HEK293 (cell line): ENCODE measurements at regions not wholly inside any gene's neighbourhood (a gene's known extent, or its start where the extent isn't known, plus 50 kb on each side); places are given as distances from the start of the nearest gene placed in this dataset.

Experiments used
- CTCF ChIA-PET: fragments of 350-600 bp; formaldehyde crosslinking; extraction: SDS; loops from one replicate; lab custom pipeline; 2021; ENCODE audit warnings: antibody characterized with exemption; lab: Yijun Ruan, JAX
- POLR2A ChIA-PET: fragments of 300-600 bp; formaldehyde crosslinking; extraction: SDS; loops from one replicate; lab custom pipeline; 2020; ENCODE audit warnings: antibody characterized with exemption, inconsistent platforms; lab: Yijun Ruan, JAX
- H3K27ac ChIP-seq: fragments of 200-500 bp; sonication (Bioruptor generic); 2 replicates; pipeline ENCODE4 v1.5.1; 2014; ENCODE audit warnings: low read depth, low read length, control low read depth, inconsistent platforms; ENCODE audit errors: extremely low read depth
- H3K36me3 ChIP-seq, 2 experiments: fragments of 200-500 bp in 1 of 2; sonication (Bioruptor generic) in 1 of 2; 1 replicate in 1 of 2; 2 replicates in 1 of 2; pipeline ENCODE4 v1.5.1; 2014 to 2017; ENCODE audit warnings: inconsistent platforms in 2 of 2, low read length in 2 of 2; ENCODE audit not compliant: control insufficient read depth in 2 of 2, insufficient read depth in 1 of 2
- H3K4me1 ChIP-seq: fragments of 200-500 bp; sonication (Bioruptor generic); 2 replicates; pipeline ENCODE4 v1.5.1; 2014; ENCODE audit warnings: mild to moderate bottlenecking, low read length, inconsistent platforms; ENCODE audit not compliant: control insufficient read depth, insufficient read depth
- H3K4me3 ChIP-seq: 2 replicates; pipeline ENCODE4 v1.5.1; 2011; ENCODE audit warnings: low read depth, mild to moderate bottlenecking, control low read depth, low read length, moderate library complexity
- H3K9me3 ChIP-seq: fragments of 200-500 bp; sonication (Bioruptor generic); 2 replicates; pipeline ENCODE4 v1.5.1; 2014; ENCODE audit warnings: low read depth, low read length, inconsistent platforms; ENCODE audit not compliant: control insufficient read depth, insufficient read depth
- AEBP2 ChIP-seq: fragments of 450-650 bp; formaldehyde crosslinking; IDR thresholded peaks from 2 replicates; pipeline ENCODE4 v1.5.1; 2016; ENCODE audit warnings: missing biosample characterization, missing genetic modification characterization, borderline replicate concordance
- BCL6B ChIP-seq: fragments of 450-650 bp; formaldehyde crosslinking; IDR thresholded peaks from 2 replicates; pipeline ENCODE4 v1.5.1; 2017; ENCODE audit warnings: missing biosample characterization, missing genetic modification characterization
- GLI4 ChIP-seq: fragments of 450-650 bp; formaldehyde crosslinking; IDR thresholded peaks from 2 replicates; pipeline ENCODE4 v1.5.1; 2016; ENCODE audit warnings: missing biosample characterization, missing genetic modification characterization
- GLIS2 ChIP-seq: fragments of 450-650 bp; formaldehyde crosslinking; IDR thresholded peaks from 2 replicates; pipeline ENCODE4 v1.5.1; 2016; ENCODE audit warnings: missing biosample characterization, missing genetic modification characterization
- MYNN ChIP-seq: fragments of 450-650 bp; formaldehyde crosslinking; IDR thresholded peaks from 2 replicates; pipeline ENCODE4 v1.5.1; 2016; ENCODE audit warnings: missing biosample characterization, missing genetic modification characterization, borderline replicate concordance
- WT1 ChIP-seq: fragments of 450-650 bp; formaldehyde crosslinking; IDR thresholded peaks from 2 replicates; pipeline ENCODE4 v1.5.1; 2016; ENCODE audit warnings: missing biosample characterization, missing genetic modification characterization
- ZNF148 ChIP-seq: fragments of 450-650 bp; formaldehyde crosslinking; IDR thresholded peaks from 2 replicates; pipeline ENCODE4 v1.5.0; 2017; ENCODE audit warnings: missing biosample characterization, missing genetic modification characterization, borderline replicate concordance
- ZNF184 ChIP-seq: fragments of 450-650 bp; IDR thresholded peaks from 2 replicates; pipeline ENCODE4 v1.5.1; 2018; ENCODE audit warnings: missing biosample characterization, mild to moderate bottlenecking, missing genetic modification characterization
- ZNF23 ChIP-seq: fragments of 450-650 bp; formaldehyde crosslinking; IDR thresholded peaks from 2 replicates; pipeline ENCODE4 v1.5.1; 2016; ENCODE audit warnings: missing biosample characterization, missing genetic modification characterization, borderline replicate concordance
- ZNF24 ChIP-seq: fragments of 450-650 bp; formaldehyde crosslinking; IDR thresholded peaks from 2 replicates; pipeline ENCODE4 v1.5.1; 2016; ENCODE audit warnings: missing biosample characterization, missing genetic modification characterization
- ZNF280D ChIP-seq: fragments of 450-650 bp; formaldehyde crosslinking; IDR thresholded peaks from 2 replicates; pipeline ENCODE4 v1.5.1; 2016; ENCODE audit warnings: missing biosample characterization, missing genetic modification characterization
- ZNF302 ChIP-seq: fragments of 450-650 bp; formaldehyde crosslinking; IDR thresholded peaks from 2 replicates; pipeline ENCODE4 v1.5.1; 2016; ENCODE audit warnings: missing biosample characterization, missing genetic modification characterization, low read depth
- ZNF341 ChIP-seq: fragments of 450-650 bp; formaldehyde crosslinking; IDR thresholded peaks from 2 replicates; pipeline ENCODE4; 2016; ENCODE audit warnings: low read depth, missing biosample characterization, missing genetic modification characterization
- ZNF585B ChIP-seq: fragments of 450-650 bp; formaldehyde crosslinking; IDR thresholded peaks from 2 replicates; pipeline ENCODE4 v1.5.1; 2016; ENCODE audit warnings: missing biosample characterization, missing genetic modification characterization
- ZNF76 ChIP-seq: fragments of 450-650 bp; formaldehyde crosslinking; IDR thresholded peaks from 2 replicates; pipeline ENCODE4; 2016; ENCODE audit warnings: low read depth, missing biosample characterization, missing genetic modification characterization, borderline replicate concordance
- ZNF768 ChIP-seq: fragments of 450-650 bp; formaldehyde crosslinking; IDR thresholded peaks from 2 replicates; pipeline ENCODE4 v1.5.1; 2018; ENCODE audit warnings: missing biosample characterization, mild to moderate bottlenecking, missing genetic modification characterization
- ZNF785 ChIP-seq: fragments of 450-650 bp; formaldehyde crosslinking; IDR thresholded peaks from 2 replicates; pipeline ENCODE4 v1.5.1; 2016; ENCODE audit warnings: missing biosample characterization, missing genetic modification characterization
- ZNF837 ChIP-seq: fragments of 450-650 bp; formaldehyde crosslinking; IDR thresholded peaks from 2 replicates; pipeline ENCODE4 v1.5.1; 2016; ENCODE audit warnings: missing biosample characterization, missing genetic modification characterization
- ZXDB ChIP-seq: fragments of 450-650 bp; formaldehyde crosslinking; IDR thresholded peaks from 2 replicates; pipeline ENCODE4 v1.5.1; 2016; ENCODE audit warnings: missing biosample characterization, missing genetic modification characterization
- TF ChIP-seq, protein P1 (sequence below): fragments of 450-650 bp; formaldehyde crosslinking; IDR thresholded peaks from 2 replicates; pipeline ENCODE4 v1.5.1; 2016; ENCODE audit warnings: missing biosample characterization, missing genetic modification characterization, borderline replicate concordance

DNA sequence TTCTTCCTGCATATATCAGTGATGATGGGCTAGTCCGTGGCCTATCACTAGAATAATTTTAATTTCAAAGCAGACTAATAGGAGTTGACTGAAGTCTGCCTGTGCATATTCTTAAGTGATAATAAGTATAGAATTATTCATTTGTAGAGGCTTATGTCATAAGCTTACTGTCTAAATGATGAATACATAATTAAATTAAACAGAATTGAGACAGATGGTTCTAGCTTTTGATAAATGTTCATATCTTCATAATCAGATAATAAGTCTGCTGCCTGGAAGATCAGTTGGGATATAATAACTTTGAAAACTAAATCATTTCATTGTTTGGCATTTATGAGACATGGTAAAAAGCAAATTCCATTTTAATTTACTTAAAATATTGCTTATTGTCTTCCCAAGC, 1175.6 kb downstream of the TECRL start (continued):
- TF ChIP-seq ZNF148 (tag by site-specific recombination) (no peak), ZNF76 (tag by site-specific recombination) (no peak), ZNF23 (tag by site-specific recombination) (no peak), ZNF302 (tag by site-specific recombination) (no peak), ZNF785 (no peak), ZXDB (tag by site-specific recombination) (no peak)
- TF ChIP-seq, protein P1, sequence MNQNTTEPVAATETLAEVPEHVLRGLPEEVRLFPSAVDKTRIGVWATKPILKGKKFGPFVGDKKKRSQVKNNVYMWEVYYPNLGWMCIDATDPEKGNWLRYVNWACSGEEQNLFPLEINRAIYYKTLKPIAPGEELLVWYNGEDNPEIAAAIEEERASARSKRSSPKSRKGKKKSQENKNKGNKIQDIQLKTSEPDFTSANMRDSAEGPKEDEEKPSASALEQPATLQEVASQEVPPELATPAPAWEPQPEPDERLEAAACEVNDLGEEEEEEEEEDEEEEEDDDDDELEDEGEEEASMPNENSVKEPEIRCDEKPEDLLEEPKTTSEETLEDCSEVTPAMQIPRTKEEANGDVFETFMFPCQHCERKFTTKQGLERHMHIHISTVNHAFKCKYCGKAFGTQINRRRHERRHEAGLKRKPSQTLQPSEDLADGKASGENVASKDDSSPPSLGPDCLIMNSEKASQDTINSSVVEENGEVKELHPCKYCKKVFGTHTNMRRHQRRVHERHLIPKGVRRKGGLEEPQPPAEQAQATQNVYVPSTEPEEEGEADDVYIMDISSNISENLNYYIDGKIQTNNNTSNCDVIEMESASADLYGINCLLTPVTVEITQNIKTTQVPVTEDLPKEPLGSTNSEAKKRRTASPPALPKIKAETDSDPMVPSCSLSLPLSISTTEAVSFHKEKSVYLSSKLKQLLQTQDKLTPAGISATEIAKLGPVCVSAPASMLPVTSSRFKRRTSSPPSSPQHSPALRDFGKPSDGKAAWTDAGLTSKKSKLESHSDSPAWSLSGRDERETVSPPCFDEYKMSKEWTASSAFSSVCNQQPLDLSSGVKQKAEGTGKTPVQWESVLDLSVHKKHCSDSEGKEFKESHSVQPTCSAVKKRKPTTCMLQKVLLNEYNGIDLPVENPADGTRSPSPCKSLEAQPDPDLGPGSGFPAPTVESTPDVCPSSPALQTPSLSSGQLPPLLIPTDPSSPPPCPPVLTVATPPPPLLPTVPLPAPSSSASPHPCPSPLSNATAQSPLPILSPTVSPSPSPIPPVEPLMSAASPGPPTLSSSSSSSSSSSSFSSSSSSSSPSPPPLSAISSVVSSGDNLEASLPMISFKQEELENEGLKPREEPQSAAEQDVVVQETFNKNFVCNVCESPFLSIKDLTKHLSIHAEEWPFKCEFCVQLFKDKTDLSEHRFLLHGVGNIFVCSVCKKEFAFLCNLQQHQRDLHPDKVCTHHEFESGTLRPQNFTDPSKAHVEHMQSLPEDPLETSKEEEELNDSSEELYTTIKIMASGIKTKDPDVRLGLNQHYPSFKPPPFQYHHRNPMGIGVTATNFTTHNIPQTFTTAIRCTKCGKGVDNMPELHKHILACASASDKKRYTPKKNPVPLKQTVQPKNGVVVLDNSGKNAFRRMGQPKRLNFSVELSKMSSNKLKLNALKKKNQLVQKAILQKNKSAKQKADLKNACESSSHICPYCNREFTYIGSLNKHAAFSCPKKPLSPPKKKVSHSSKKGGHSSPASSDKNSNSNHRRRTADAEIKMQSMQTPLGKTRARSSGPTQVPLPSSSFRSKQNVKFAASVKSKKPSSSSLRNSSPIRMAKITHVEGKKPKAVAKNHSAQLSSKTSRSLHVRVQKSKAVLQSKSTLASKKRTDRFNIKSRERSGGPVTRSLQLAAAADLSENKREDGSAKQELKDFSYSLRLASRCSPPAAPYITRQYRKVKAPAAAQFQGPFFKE (tag by site-specific recombination): no peak
- TF ChIP-seq, all 188 proteins: peak for 0

DNA sequence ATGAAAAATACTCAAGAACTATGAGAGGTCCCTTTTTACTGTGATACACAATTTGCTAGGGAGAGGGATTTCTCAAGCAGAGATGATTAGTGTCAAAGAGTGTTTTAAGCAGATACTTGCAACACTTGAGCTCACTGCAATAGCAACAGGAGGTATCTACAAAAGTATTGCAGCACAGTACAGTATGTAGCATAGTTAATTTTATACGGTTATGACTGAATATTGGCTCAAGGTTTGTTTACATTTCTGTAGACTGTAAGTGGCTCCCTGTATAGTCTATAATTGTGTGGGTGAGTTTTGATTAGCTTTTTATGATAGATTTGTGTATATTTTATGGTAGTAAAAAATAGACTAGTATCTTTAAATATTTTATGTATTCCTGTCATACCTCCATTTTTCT, 1177.2 kb downstream of the TECRL start:
- H3K27ac ChIP-seq: no peak overlapping the region
- no peaks in the 10 kb centered on the region for H3K9me3 ChIP-seq
- POLR2A ChIA-PET: no interaction called here
- H3K36me3 ChIP-seq: no peaks in the 10 kb centered on the region
- no peak for TF ChIP-seq ZNF23 (tag by site-specific recombination)
- no peak for TF ChIP-seq ZNF837
- no peak for TF ChIP-seq ZNF585B (tag by site-specific recombination)
- TF ChIP-seq ZNF341: no peak
- TF ChIP-seq ZNF302 (tag by site-specific recombination): no peak
- TF ChIP-seq MYNN: no peak
- no peak for TF ChIP-seq AEBP2 (tag by site-specific recombination)
- TF ChIP-seq, all 188 proteins: peak for 0
- Histone ChIP-seq H3K4me1 (no peaks in the 10 kb centered on the region), H3K4me3 (no peak overlapping the region)
- CTCF ChIA-PET: no interaction called here

DNA sequence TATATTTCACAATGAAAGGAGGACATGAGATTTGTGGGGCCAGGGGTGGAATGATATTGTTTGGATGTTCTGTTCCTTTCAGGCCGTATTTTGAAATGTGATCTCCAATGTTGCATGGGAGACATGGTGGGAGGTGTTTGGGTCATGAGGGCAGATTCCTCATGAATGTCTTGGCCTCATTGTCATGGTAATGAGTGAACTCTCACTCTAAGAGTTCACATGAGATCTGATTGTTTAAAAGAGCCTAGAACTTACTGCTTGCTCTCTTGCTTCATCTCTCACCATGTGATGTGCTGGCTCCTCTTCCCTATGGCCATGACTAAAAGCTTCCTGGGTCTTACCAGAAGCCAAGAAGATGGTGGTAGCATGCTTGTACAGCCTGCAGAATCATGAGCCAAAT, 1183.0 kb downstream of the TECRL start:
- H3K27ac ChIP-seq: no peak overlapping the region
- no peaks in the 10 kb centered on the region for H3K4me1 ChIP-seq
- POLR2A ChIA-PET: no interaction called here
- H3K36me3 ChIP-seq: no peaks in the 10 kb centered on the region
- H3K4me3 ChIP-seq: no peak overlapping the region
- no peaks in the 10 kb centered on the region for H3K9me3 ChIP-seq
- CTCF ChIA-PET: no interaction called here
- TF ChIP-seq GLIS2 (no peak), WT1 (no peak), ZNF768 (tag by site-specific recombination) (no peak), ZNF184 (tag by site-specific recombination) (no peak), BCL6B (tag by site-specific recombination) (no peak), ZNF24 (tag by site-specific recombination) (no peak), ZNF280D (tag by site-specific recombination) (no peak), GLI4 (tag by site-specific recombination) (no peak)
